Thymus (tissue), 11 donors: ENCODE measurements at regions not wholly inside any gene's neighbourhood (a gene's known extent, or its start where the extent isn't known, plus 50 kb on each side); places are given as distances from the start of the nearest gene placed in this dataset.

Experiments used
- DNase-seq, 9 donors: peaks; one replicate each; pipeline ENCODE4 v3.0.0-alpha.2; 2013; ENCODE audit warnings: low spot score in 9 of 9, low read depth in 6 of 9, missing footprints in 1 of 9
- H3K27ac ChIP-seq, 2 donors: one replicate each; pipeline ENCODE4 v1.5.1; 2013; ENCODE audit warnings: control low read depth in 1 of 2, low read depth in 1 of 2, low read length in 1 of 2, mild to moderate bottlenecking in 1 of 2, moderate library complexity in 1 of 2
- H3K27me3 ChIP-seq, 2 donors: one replicate each; pipeline ENCODE4 v1.5.1; 2013; ENCODE audit warnings: low read length in 1 of 2; ENCODE audit not compliant: control insufficient read depth in 2 of 2, insufficient read depth in 1 of 2
- H3K36me3 ChIP-seq, 2 donors: one replicate each; pipeline ENCODE4 v1.5.1; 2013; ENCODE audit warnings: low read length in 1 of 2, mild to moderate bottlenecking in 1 of 2, moderate library complexity in 1 of 2; ENCODE audit not compliant: control insufficient read depth in 2 of 2, insufficient read depth in 2 of 2
- H3K4me1 ChIP-seq, 2 donors: one replicate each; pipeline ENCODE4 v1.5.1; 2013; ENCODE audit warnings: low read length in 2 of 2; ENCODE audit not compliant: control insufficient read depth in 2 of 2, insufficient read depth in 2 of 2
- H3K4me3 ChIP-seq, 2 donors: one replicate each; pipeline ENCODE4 v1.5.1; 2013; ENCODE audit warnings: low read length in 2 of 2, control low read depth in 1 of 2, mild to moderate bottlenecking in 1 of 2
- H3K9me3 ChIP-seq, 2 donors: one replicate each; pipeline ENCODE4 v1.5.1; 2013; ENCODE audit warnings: low read length in 1 of 2, mild to moderate bottlenecking in 1 of 2; ENCODE audit not compliant: control insufficient read depth in 2 of 2, insufficient read depth in 1 of 2
- WGBS: extraction: QIAGEN DNeasy Blood & Tissue Kit; methylation state at CpG from one replicate; pipeline ENCODE4 v1.1.7; 2013; 5-methylcytosine and 5-hydroxymethylcytosine counted together
- donor health status: healthy.

GRCh38 chr7:118801366-118801765, 576.9 kb downstream of the ANKRD7 start:
- no peaks in the 10 kb centered on the region for H3K36me3 ChIP-seq
- H3K4me1 ChIP-seq: no peaks in the 10 kb centered on the region

GRCh38 chr7:118802726-118803125, 578.2 kb downstream of the ANKRD7 start:
- no peak for DNase-seq
- Histone ChIP-seq H3K27ac (no peak overlapping the region), H3K4me1 (no peaks in the 10 kb centered on the region), H3K4me3 (no peak overlapping the region), H3K9me3 (peaks cover 0 to 5% of the 10 kb centered on the region in 2 donors), H3K36me3 (no peaks in the 10 kb centered on the region), H3K27me3 (no peaks in the 10 kb centered on the region)
- 98% methylated on average over 2 of the region's 2 CpGs for WGBS

More at GRCh38 chr7:118801366-118801765, 576.9 kb downstream of the ANKRD7 start:
- Histone ChIP-seq H3K9me3 (peaks cover 0 to 5% of the 10 kb centered on the region in 2 donors), H3K27ac (no peak overlapping the region), H3K27me3 (no peaks in the 10 kb centered on the region), H3K4me3 (no peak overlapping the region)
- 85% methylated on average over 2 of the region's 2 CpGs for WGBS
- no peak for DNase-seq

GRCh38 chr7:118826246-118826645, 601.7 kb downstream of the ANKRD7 start:
- Histone ChIP-seq H3K4me3 (no peak overlapping the region), H3K9me3 (no peaks in the 10 kb centered on the region), H3K27ac (no peak overlapping the region), H3K36me3 (no peaks in the 10 kb centered on the region), H3K27me3 (no peaks in the 10 kb centered on the region), H3K4me1 (no peaks in the 10 kb centered on the region)
- no peak for DNase-seq
- WGBS: 81% methylated on average over 1 of the region's 1 CpG

- Histone ChIP-seq H3K36me3 (no peaks in the 10 kb centered on the region), H3K4me3 (no peak overlapping the region), H3K27ac (no peak overlapping the region), H3K9me3 (no peaks in the 10 kb centered on the region), H3K4me1 (no peaks in the 10 kb centered on the region), H3K27me3 (no peaks in the 10 kb centered on the region)
- 91% methylated on average over 2 of the region's 2 CpGs for WGBS
- DNase-seq: no peak
These were observed 612.4 kb downstream of the ANKRD7 start for GRCh38 chr7:118836933-118837332.

- Histone ChIP-seq H3K4me3 (no peak overlapping the region), H3K36me3 (no peaks in the 10 kb centered on the region), H3K9me3 (no peaks in the 10 kb centered on the region), H3K27me3 (no peaks in the 10 kb centered on the region), H3K27ac (no peak overlapping the region), H3K4me1 (no peaks in the 10 kb centered on the region)
- WGBS: 91% methylated on average over 4 of the region's 4 CpGs
- no peak for DNase-seq
These were observed 615.0 kb downstream of the ANKRD7 start for GRCh38 chr7:118839515-118839914.

GRCh38 chr7:118843456-118843855, 619.0 kb downstream of the ANKRD7 start:
- H3K4me3 ChIP-seq: no peak overlapping the region

GRCh38 chr7:118844748-118845147, 620.2 kb downstream of the ANKRD7 start:
- 53% methylated on average over 3 of the region's 3 CpGs for WGBS
- Histone ChIP-seq H3K27ac (no peak overlapping the region), H3K4me1 (no peaks in the 10 kb centered on the region), H3K4me3 (no peak overlapping the region), H3K36me3 (no peaks in the 10 kb centered on the region), H3K9me3 (no peaks in the 10 kb centered on the region), H3K27me3 (no peaks in the 10 kb centered on the region)
- no peak for DNase-seq

More at GRCh38 chr7:118843456-118843855, 619.0 kb downstream of the ANKRD7 start:
- Histone ChIP-seq H3K4me1 (no peaks in the 10 kb centered on the region), H3K27ac (no peak overlapping the region), H3K27me3 (no peaks in the 10 kb centered on the region), H3K9me3 (no peaks in the 10 kb centered on the region), H3K36me3 (no peaks in the 10 kb centered on the region)
- DNase-seq: no peak
- 91% methylated on average over 1 of the region's 1 CpG for WGBS

GRCh38 chr7:118845791-118846190, 621.3 kb downstream of the ANKRD7 start:
- WGBS: 90% methylated on average over 3 of the region's 3 CpGs
- no peak overlapping the region for H3K27ac ChIP-seq

GRCh38 chr7:118846977-118847376, 622.5 kb downstream of the ANKRD7 start:
- no peak overlapping the region for H3K27ac ChIP-seq
- no peaks in the 10 kb centered on the region for H3K9me3 ChIP-seq
- H3K4me1 ChIP-seq: no peaks in the 10 kb centered on the region
- H3K27me3 ChIP-seq: no peaks in the 10 kb centered on the region
- no peak overlapping the region for H3K4me3 ChIP-seq
- no peaks in the 10 kb centered on the region for H3K36me3 ChIP-seq
- no peak for DNase-seq

More at GRCh38 chr7:118845791-118846190, 621.3 kb downstream of the ANKRD7 start:
- no peaks in the 10 kb centered on the region for H3K27me3 ChIP-seq
- no peaks in the 10 kb centered on the region for H3K36me3 ChIP-seq
- H3K4me3 ChIP-seq: no peak overlapping the region
- no peak for DNase-seq
- H3K9me3 ChIP-seq: no peaks in the 10 kb centered on the region
- no peaks in the 10 kb centered on the region for H3K4me1 ChIP-seq

- H3K27ac ChIP-seq: no peak overlapping the region
- no peaks in the 10 kb centered on the region for H3K36me3 ChIP-seq
- no peaks in the 10 kb centered on the region for H3K27me3 ChIP-seq
- no peak for DNase-seq
- peaks cover 0 to 5% of the 10 kb centered on the region in 2 donors for H3K9me3 ChIP-seq
- 58% methylated on average over 3 of the region's 3 CpGs for WGBS
- H3K4me3 ChIP-seq: no peak overlapping the region
- no peaks in the 10 kb centered on the region for H3K4me1 ChIP-seq
These were observed 630.8 kb downstream of the ANKRD7 start for GRCh38 chr7:118855290-118855689.
